Right lobe of liver (tissue), 6 donors: ENCODE measurements at regions not wholly inside any gene's neighbourhood (a gene's known extent, or its start where the extent isn't known, plus 50 kb on each side); places are given as distances from the start of the nearest gene placed in this dataset.

ENCODE experiments used
- ATAC-seq, 4 donors: fragments of 200-7000 bp; cut with Tn5 transposase; one replicate each; pipeline ENCODE4 v1.9.1; 2020; ENCODE audit warnings: mild to moderate bottlenecking in 4 of 4, moderate library complexity in 4 of 4
- DNase-seq, 3 donors: peaks; one replicate each; pipeline ENCODE4 v3.0.0-alpha.2; 2020
- H3K27ac ChIP-seq, 3 donors: fragments of 200-600 bp; one replicate each; pipeline ENCODE4 v1.8.0; 2022
- H3K27me3 ChIP-seq, 2 donors: fragments of 200-600 bp; one replicate each; pipeline ENCODE4 v1.8.0; 2022
- H3K36me3 ChIP-seq, 4 donors: fragments of 200-600 bp; sonication (generic) in 1 of 4; one replicate each; pipeline versions ENCODE4 v1.5.1 to v1.8.0; 2017 to 2022; ENCODE audit warnings: control low read depth in 1 of 4
- H3K4me1 ChIP-seq, 4 donors: fragments of 200-600 bp; sonication (generic) in 1 of 4; one replicate each; pipeline versions ENCODE4 v1.5.1 to v1.8.0; 2017 to 2022; ENCODE audit warnings: control low read depth in 1 of 4
- H3K4me3 ChIP-seq, 3 donors: fragments of 200-600 bp; one replicate each; pipeline ENCODE4 v1.8.0; 2022
- H3K9me3 ChIP-seq, 4 donors: fragments of 200-600 bp; sonication (generic) in 1 of 4; one replicate each; pipeline versions ENCODE4 v1.5.1 to v1.8.0; 2017 to 2022; ENCODE audit warnings: control low read depth in 1 of 4
- POLR2A ChIP-seq: fragments of 450-650 bp; IDR thresholded peaks from one replicate; pipeline ENCODE4 v1.6.1; 2017; ENCODE audit warnings: antibody characterized with exemption, mild to moderate bottlenecking
- WGBS: methylation state at CpG from one replicate; pipeline ENCODE4 v1.1.6; 2018; ENCODE audit warnings: low coverage, low lambda C conversion rate; ENCODE audit not compliant: insufficient coverage; ENCODE audit errors: missing lambda C conversion rate; 5-methylcytosine and 5-hydroxymethylcytosine counted together
- intact Hi-C, 2 donors: fragments of 100-400 bp; cut with DNase I; formaldehyde crosslinking; loops; one replicate each; pipeline versions ENCODE4 v1.11.2 to v1.14.1; 2022
- TF ChIP-seq, protein P1 (sequence below), 4 donors: fragments of 200-600 bp in 3 of 4; fragments of 450-650 bp in 1 of 4; IDR thresholded peaks; one replicate each; pipeline versions ENCODE4 v1.5.1 to v1.8.0; 2016 to 2022; ENCODE audit warnings: antibody characterized with exemption in 4 of 4, mild to moderate bottlenecking in 2 of 4
- donor health status: DM: no; HTN: yes; CAD: no.
- donor health status: DM: no; HTN: no; CAD: no.
- donor health status: DM: no; HTN: no; CAD: no.
- donor health status: DM: no; HTN: yes; CAD: no.
- donor health status: DM: no; HTN: yes; CAD: no.

DNA sequence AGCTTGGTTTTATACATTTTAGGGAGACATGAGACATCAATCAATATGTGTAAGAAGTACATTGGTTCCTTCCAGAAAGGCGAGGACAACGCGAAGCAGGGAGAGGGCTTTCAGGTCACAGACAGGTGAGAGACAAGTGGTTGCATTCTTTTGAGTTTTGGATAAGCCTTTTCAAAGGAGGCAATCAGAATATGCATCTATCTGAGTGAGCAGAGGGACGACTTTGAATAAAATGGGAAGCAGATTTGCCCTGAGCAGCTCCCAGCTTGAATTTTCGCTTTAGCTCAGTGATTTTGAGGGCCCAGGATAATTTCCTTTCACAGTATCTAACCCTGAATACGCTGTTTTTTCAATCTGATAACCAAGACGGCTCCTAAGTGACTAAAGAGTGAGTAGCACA, 82.5 kb upstream of the MYO3A start:
- intact Hi-C loops, result no loop called here
- Histone ChIP-seq H3K36me3 (no peaks in the 10 kb centered on the region), H3K4me1 (no peaks in the 10 kb centered on the region), H3K4me3 (no peak overlapping the region), H3K9me3 (no peaks in the 10 kb centered on the region), H3K27ac (no peak overlapping the region), H3K27me3 (no peaks in the 10 kb centered on the region)
- 28% methylated on average over 6 of the region's 7 CpGs for WGBS
- no peak for TF ChIP-seq POLR2A
- TF ChIP-seq, protein P1, sequence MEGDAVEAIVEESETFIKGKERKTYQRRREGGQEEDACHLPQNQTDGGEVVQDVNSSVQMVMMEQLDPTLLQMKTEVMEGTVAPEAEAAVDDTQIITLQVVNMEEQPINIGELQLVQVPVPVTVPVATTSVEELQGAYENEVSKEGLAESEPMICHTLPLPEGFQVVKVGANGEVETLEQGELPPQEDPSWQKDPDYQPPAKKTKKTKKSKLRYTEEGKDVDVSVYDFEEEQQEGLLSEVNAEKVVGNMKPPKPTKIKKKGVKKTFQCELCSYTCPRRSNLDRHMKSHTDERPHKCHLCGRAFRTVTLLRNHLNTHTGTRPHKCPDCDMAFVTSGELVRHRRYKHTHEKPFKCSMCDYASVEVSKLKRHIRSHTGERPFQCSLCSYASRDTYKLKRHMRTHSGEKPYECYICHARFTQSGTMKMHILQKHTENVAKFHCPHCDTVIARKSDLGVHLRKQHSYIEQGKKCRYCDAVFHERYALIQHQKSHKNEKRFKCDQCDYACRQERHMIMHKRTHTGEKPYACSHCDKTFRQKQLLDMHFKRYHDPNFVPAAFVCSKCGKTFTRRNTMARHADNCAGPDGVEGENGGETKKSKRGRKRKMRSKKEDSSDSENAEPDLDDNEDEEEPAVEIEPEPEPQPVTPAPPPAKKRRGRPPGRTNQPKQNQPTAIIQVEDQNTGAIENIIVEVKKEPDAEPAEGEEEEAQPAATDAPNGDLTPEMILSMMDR (IDR thresholded peaks at IDR 0.05), result no peak
- DNase-seq (no peak), ATAC-seq (no peak)

DNA sequence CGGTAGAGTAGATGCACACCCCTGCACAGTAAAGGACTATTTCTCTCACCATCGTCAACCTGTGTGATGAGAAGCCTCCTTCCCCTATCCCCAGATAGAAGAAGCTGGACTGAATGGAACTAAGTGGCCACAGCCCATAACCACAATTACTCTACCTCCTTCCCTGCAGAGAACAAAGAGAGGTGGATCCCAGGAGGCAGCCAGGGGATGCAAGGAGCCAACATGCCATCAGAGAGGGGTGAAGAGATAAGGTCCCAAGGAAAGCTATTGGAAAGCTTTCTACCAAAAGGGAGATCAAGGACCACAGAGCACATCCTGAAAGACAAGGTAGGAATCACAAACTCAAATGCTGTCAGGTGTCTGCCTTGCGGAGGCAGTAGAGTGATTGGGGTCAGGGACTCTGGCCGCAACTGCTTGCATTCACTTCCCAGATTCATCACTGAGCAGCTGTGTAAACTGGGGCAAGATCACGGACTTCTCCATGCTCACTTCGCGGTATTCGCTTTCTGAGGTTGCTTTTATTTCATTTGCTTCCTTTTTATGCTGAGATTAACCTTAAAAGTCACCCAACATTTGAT, 81.6 kb upstream of the MYO3A start:
- WGBS, result 83% methylated on average over 4 of the region's 8 CpGs
- Histone ChIP-seq H3K27me3 (no peaks in the 10 kb centered on the region), H3K27ac (no peak overlapping the region), H3K4me3 (no peak overlapping the region), H3K9me3 (no peaks in the 10 kb centered on the region), H3K36me3 (no peaks in the 10 kb centered on the region), H3K4me1 (no peaks in the 10 kb centered on the region)
- no peak for TF ChIP-seq POLR2A
- TF ChIP-seq, protein P1 (IDR thresholded peaks at IDR 0.05), result no peak
- intact Hi-C loops, result no loop called here
- DNase-seq, result no peak
- no peak for ATAC-seq

DNA sequence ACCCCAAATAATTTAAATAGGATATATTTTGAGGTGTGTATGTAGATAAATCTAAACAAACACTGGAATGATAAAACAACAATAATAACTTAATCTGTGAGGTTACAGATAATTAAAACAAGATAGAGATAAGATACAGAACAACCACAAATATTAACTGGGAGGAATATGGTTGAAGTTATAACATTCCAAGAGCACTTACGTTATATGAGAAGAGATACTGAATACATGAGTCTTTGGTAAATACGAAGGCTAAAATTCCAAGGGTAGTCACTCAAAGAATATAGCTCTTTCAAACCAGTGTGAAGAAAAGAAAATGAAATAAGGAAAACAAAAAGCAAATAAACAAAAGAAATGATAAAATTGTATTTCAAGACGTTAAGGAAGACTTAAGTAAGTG, 76.0 kb upstream of the MYO3A start:
- Histone ChIP-seq H3K9me3 (no peaks in the 10 kb centered on the region), H3K27ac (no peak overlapping the region), H3K4me1 (no peaks in the 10 kb centered on the region), H3K36me3 (no peaks in the 10 kb centered on the region), H3K27me3 (no peaks in the 10 kb centered on the region), H3K4me3 (no peak overlapping the region)
- no peak for TF ChIP-seq POLR2A
- TF ChIP-seq, protein P1 (IDR thresholded peaks at IDR 0.05), result no peak
- 44% methylated on average over 3 of the region's 3 CpGs for WGBS
- ATAC-seq (no peak), DNase-seq (no peak)
- intact Hi-C loops, result no loop called here

DNA sequence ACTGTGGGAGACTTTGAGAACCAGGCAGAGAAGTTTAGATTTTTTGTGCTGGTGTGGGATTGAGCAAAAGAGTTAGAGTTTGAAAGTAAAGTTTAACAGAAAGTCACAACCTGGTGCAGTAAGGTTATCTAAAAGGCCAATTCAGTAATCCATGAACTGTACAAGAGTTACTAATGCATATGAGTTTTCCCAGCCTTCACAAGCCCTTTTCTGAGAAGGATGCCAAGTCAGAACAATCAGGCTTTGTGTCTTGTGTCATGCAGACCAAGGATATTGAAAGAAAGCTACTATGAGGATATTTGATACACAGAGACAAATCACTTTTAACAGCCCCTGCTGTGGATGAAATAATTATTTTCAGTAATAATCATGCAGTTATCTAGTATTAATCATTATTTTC, 68.8 kb upstream of the MYO3A start:
- DNase-seq (no peak), ATAC-seq (no peak)
- Histone ChIP-seq H3K27me3 (no peaks in the 10 kb centered on the region), H3K27ac (no peak overlapping the region), H3K36me3 (no peaks in the 10 kb centered on the region), H3K9me3 (no peaks in the 10 kb centered on the region), H3K4me3 (no peak overlapping the region), H3K4me1 (no peaks in the 10 kb centered on the region)
- intact Hi-C loops, result no loop called here
- TF ChIP-seq, protein P1 (IDR thresholded peaks at IDR 0.05), result no peak
- TF ChIP-seq POLR2A, result no peak

DNA sequence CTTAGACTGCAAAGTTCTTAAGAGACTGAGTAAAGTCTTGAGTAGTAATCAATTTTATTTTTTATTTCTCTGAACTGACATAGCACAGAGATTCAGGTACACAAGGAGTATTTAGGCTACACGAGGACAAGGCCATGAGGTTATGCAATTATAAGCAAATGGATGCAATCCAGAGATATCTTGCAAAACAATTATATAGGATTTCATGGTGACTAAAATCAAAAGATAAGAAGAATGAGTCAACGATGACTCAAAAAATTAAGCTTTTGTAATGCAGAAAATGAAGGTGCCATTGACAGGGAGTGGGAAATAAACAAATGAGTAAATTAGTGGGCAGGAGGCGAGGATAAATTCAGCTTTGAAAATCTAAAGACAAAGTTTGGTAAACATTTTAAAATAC, 66.7 kb upstream of the MYO3A start:
- no peaks in the 10 kb centered on the region for H3K4me1 ChIP-seq
- intact Hi-C loops, result no loop called here
- WGBS, result 43% methylated on average over 3 of the region's 3 CpGs

More for the DNA sequence above, 66.7 kb upstream of the MYO3A start:
- Histone ChIP-seq H3K36me3 (no peaks in the 10 kb centered on the region), H3K27ac (no peak overlapping the region), H3K27me3 (no peaks in the 10 kb centered on the region), H3K4me3 (no peak overlapping the region), H3K9me3 (no peaks in the 10 kb centered on the region)
- ATAC-seq (no peak), DNase-seq (no peak)
- TF ChIP-seq, protein P1 (IDR thresholded peaks at IDR 0.05), result no peak
- no peak for TF ChIP-seq POLR2A
